DOHH2 (cell line): ENCODE measurements at regions not wholly inside any gene's neighbourhood (a gene's known extent, or its start where the extent isn't known, plus 50 kb on each side); places are given as distances from the start of the nearest gene placed in this dataset.

Experiments
- H3F3A ChIP-seq: fragments of 200-600 bp; sonication (generic), shearing (Covaris generic); 2 replicates; pipeline ENCODE4 v1.6.0; 2016; ENCODE audit warnings: antibody characterized with exemption, mild to moderate bottlenecking; ENCODE audit not compliant: control insufficient read depth, insufficient read depth
- H3K27ac ChIP-seq: fragments of 200-600 bp; sonication (generic); 2 replicates; pipeline ENCODE4 v1.5.1; 2014; ENCODE audit warnings: low read depth, mild to moderate bottlenecking, low read length, moderate library complexity
- H3K27me3 ChIP-seq: fragments of 200-600 bp; sonication (generic); 2 replicates; pipeline ENCODE4 v1.6.1; 2014; ENCODE audit warnings: mild to moderate bottlenecking, low read length, mixed read lengths; ENCODE audit not compliant: control insufficient read depth
- H3K36me3 ChIP-seq: fragments of 200-600 bp; sonication (generic); 2 replicates; pipeline ENCODE4 v1.6.1; 2014; ENCODE audit warnings: mild to moderate bottlenecking, low read length, moderate library complexity, mixed read lengths; ENCODE audit not compliant: control insufficient read depth
- H3K4me1 ChIP-seq: fragments of 200-600 bp; sonication (generic); 2 replicates; pipeline ENCODE4 v1.6.1; 2014; ENCODE audit warnings: mild to moderate bottlenecking, low read length, mixed read lengths; ENCODE audit not compliant: control insufficient read depth
- H3K4me2 ChIP-seq: fragments of 200-600 bp; sonication (generic); 2 replicates; pipeline ENCODE4 v1.6.0; 2014; ENCODE audit warnings: mild to moderate bottlenecking, low read length, moderate library complexity
- H3K4me3 ChIP-seq: fragments of 200-600 bp; sonication (generic); 2 replicates; pipeline ENCODE4 v1.5.1; 2014; ENCODE audit warnings: mild to moderate bottlenecking, low read length, mixed read lengths
- H3K79me2 ChIP-seq: fragments of 200-600 bp; sonication (generic); 2 replicates; pipeline ENCODE4 v1.6.1; 2014; ENCODE audit warnings: mild to moderate bottlenecking, low read length, mixed read lengths; ENCODE audit not compliant: control insufficient read depth
- H3K9me2 ChIP-seq: fragments of 200-600 bp; sonication (generic); replicated peaks from 2 replicates; pipeline ENCODE4 v1.6.1; 2014; ENCODE audit warnings: mild to moderate bottlenecking, low read length, mixed read lengths; ENCODE audit not compliant: control insufficient read depth
- H3K9me3 ChIP-seq: fragments of 200-600 bp; sonication (generic); 2 replicates; pipeline ENCODE4 v1.6.1; 2014; ENCODE audit warnings: antibody characterized with exemption, low read length, mixed read lengths; ENCODE audit not compliant: control insufficient read depth, insufficient read depth
- H4K20me1 ChIP-seq: fragments of 200-600 bp; sonication (generic); 2 replicates; pipeline ENCODE4 v1.6.0; 2014; ENCODE audit warnings: low read depth, mild to moderate bottlenecking, antibody characterized with exemption, low read length, moderate library complexity; ENCODE audit not compliant: control insufficient read depth, insufficient read depth
- CTCF ChIP-seq: fragments of 200-600 bp; sonication (generic); IDR thresholded peaks from one replicate; pipeline ENCODE4 v1.5.1; 2014; ENCODE audit warnings: antibody characterized with exemption, mild to moderate bottlenecking, low read depth, low read length; ENCODE audit not compliant: poor library complexity, severe bottlenecking
- EZH2phosphoT487 ChIP-seq: fragments of 200-600 bp; sonication (generic); IDR thresholded peaks from 2 replicates; pipeline ENCODE4 v1.6.1; 2017; ENCODE audit warnings: borderline replicate concordance, mild to moderate bottlenecking, antibody characterized with exemption, low read length, moderate library complexity, mixed read lengths

- Histone ChIP-seq H3K27me3 (no peaks in the 10 kb centered on the region), H3K36me3 (no peaks in the 10 kb centered on the region), H4K20me1 (no peaks in the 10 kb centered on the region), H3K4me2 (no peak overlapping the region), H3K4me1 (no peaks in the 10 kb centered on the region), H3F3A (no peaks in the 10 kb centered on the region), H3K9me2 (no peaks in the 10 kb centered on the region), H3K9me3 (no peaks in the 10 kb centered on the region), H3K4me3 (no peak overlapping the region), H3K79me2 (no peaks in the 10 kb centered on the region), H3K27ac (no peak overlapping the region)
- no peak for TF ChIP-seq CTCF
- TF ChIP-seq EZH2phosphoT487: no peak
Measured at GRCh38 chr20:11337361-11338130, 580.1 kb upstream of the BTBD3 start.

GRCh38 chr20:11338496-11339306 lies 579.0 kb upstream of the BTBD3 start:
- no peaks in the 10 kb centered on the region for H3K27me3 ChIP-seq

GRCh38 chr20:11344939-11345338 lies 572.8 kb upstream of the BTBD3 start:
- Histone ChIP-seq H3K4me1 (no peaks in the 10 kb centered on the region), H3K27ac (no peak overlapping the region), H3K9me3 (no peaks in the 10 kb centered on the region), H3K4me2 (no peak overlapping the region), H3K4me3 (no peak overlapping the region), H3K79me2 (no peaks in the 10 kb centered on the region), H3K27me3 (no peaks in the 10 kb centered on the region), H3F3A (no peaks in the 10 kb centered on the region), H3K9me2 (no peaks in the 10 kb centered on the region), H4K20me1 (no peaks in the 10 kb centered on the region), H3K36me3 (no peaks in the 10 kb centered on the region)
- TF ChIP-seq CTCF: no peak
- TF ChIP-seq EZH2phosphoT487: no peak

More at GRCh38 chr20:11338496-11339306, 579.0 kb upstream of the BTBD3 start:
- H3K27ac ChIP-seq: no peak overlapping the region
- H3K4me2 ChIP-seq: no peak overlapping the region
- H3K4me3 ChIP-seq: no peak overlapping the region
- no peaks in the 10 kb centered on the region for H3K79me2 ChIP-seq
- no peaks in the 10 kb centered on the region for H3K9me3 ChIP-seq
- no peaks in the 10 kb centered on the region for H3K9me2 ChIP-seq
- no peaks in the 10 kb centered on the region for H4K20me1 ChIP-seq
- H3F3A ChIP-seq: no peaks in the 10 kb centered on the region
- no peaks in the 10 kb centered on the region for H3K4me1 ChIP-seq
- no peak for TF ChIP-seq CTCF
- no peak for TF ChIP-seq EZH2phosphoT487
- no peaks in the 10 kb centered on the region for H3K36me3 ChIP-seq
